Kidney capillary endothelial cell (primary cell): ENCODE measurements at regions not wholly inside any gene's neighbourhood (a gene's known extent, or its start where the extent isn't known, plus 50 kb on each side); places are given as distances from the start of the nearest gene placed in this dataset.
"Not testable (repeated sequence)": the region's sequence is repeated elsewhere in the genome, so short reads cannot be mapped to it uniquely, and the experiment has no call there.

Experiments
- DNase-seq: peaks from one replicate; pipeline ENCODE4 v3.0.0-alpha.2; 2018; ENCODE audit warnings: low spot score

DNA sequence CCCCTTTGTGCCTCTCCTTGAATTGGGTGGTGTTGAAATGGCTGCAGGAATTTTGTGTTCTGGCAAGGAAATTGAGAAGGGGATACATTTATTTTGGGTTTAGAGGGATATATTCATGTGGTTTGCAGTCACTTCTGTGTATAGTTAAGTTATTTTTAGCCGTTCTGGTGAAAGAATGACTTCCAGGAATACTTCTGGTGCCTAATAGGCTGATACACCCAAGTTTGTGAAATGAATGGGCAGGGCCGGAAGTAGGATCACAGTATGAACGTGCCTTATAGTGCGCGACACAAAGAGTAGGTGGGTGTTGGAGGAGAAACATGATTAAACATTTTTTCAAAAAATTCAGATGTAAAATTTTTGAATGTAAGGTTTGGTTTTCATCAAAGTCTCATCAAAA lies 168.6 kb upstream of the ATP5MC3 start:
- no peak for DNase-seq

DNA sequence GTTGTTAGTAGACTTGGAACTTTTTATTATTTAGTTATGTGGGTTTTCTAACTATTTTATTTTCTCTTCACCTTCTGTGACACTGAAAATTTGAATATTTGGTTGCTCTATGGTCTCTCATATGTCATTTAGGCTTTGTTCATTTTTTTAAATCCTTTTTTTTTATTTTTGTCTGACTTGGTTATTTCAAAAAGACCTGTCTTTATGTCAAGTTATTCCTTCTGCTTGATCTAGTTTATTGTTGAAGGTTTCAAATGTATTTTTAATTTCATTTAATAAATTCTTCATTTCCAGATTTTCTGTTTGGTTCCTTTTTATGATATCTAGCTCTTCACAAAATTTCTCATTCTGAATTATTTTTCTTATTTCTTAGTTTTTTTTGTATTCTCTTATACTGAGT lies 160.6 kb upstream of the ATP5MC3 start:
- no peak for DNase-seq

- no peak for DNase-seq
Observed at GRCh38 chr2:175330195-175330594, 148.7 kb upstream of the ATP5MC3 start.

DNA sequence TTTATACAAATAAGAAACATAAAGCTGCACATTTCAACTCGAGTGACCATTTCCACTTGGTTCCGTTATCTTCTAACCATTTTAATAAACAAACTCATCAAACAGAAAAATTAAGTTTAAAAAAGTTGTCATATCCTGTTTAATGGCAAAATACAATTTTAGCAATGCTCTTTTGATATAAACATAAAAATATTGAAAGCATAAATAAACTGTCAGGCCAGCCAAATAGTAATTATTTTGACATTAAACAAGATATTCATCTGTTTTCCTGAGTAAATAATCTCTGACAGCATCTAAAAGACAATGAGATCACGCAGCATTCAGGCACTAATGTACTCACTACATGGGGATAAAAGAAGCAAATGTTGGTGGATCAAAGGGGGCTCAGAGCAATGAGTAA lies 145.3 kb upstream of the ATP5MC3 start:
- DNase-seq = no peak

GRCh38 chr2:175326164-175326563 lies 144.7 kb upstream of the ATP5MC3 start:
- not testable (repeated sequence) for DNase-seq

- no peak for DNase-seq
Observed at GRCh38 chr2:175323162-175323561, 141.7 kb upstream of the ATP5MC3 start.

GRCh38 chr2:175318542-175318941 lies 137.0 kb upstream of the ATP5MC3 start:
- DNase-seq = no peak

- DNase-seq = no peak
Observed at GRCh38 chr2:175317751-175318150, 136.2 kb upstream of the ATP5MC3 start.

DNA sequence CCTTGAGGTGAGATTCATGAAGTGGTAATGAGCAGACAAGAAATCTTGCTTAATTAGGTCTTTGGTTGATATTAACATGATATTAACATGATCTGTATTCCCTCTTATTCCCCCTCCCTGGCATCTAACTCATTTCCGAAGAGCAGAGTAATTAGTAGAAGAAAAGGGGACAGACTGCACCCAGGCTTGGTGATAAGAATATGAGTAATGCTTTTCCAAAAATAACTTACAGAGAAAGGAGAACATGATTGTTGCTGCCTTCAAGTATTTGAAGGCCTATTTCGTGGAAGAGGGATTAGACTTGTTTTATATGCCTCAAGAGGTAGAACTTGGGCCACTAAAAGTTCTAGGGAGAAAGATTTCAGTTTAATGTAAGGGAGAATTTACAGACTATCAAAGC lies 130.6 kb upstream of the ATP5MC3 start:
- DNase-seq = no peak

DNA sequence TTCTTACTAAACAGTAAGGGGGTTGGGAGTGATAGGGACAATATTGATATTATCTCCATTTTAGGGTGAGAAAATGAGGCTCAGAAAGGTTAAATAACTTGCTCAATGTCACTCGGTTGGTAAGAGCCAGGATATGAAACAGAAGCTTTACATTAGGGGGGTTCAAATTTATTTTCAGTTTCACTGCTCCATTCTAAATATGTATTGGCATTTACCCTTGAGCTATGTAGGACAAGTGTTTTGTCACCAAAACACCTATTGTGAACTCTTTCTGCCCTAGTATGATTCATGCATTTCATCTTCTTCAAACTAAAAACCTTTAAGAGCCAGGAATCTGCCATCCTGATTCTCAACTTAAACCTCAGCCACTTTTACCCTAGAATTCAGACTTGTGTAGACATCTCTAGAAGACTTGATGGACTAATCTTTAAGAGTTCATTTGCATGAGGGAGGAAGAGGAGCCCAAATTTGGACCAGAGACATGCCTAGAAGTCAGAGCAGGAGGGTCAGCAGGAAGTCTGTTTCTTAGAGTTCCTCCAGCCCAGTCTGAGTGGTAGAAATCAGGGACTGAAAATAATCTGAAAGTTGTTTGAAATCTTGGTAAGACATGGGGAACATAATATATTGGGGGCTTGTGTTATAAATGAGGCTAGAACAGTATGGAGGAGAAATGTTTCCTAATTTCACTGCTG lies 129.4 kb upstream of the ATP5MC3 start:
- no peak for DNase-seq

GRCh38 chr2:175309799-175310198 lies 128.3 kb upstream of the ATP5MC3 start:
- DNase-seq = no peak

- no peak for DNase-seq
Observed at GRCh38 chr2:175308005-175308404, 126.5 kb upstream of the ATP5MC3 start.

- no peak for DNase-seq
Observed at GRCh38 chr2:175304541-175304940, 123.0 kb upstream of the ATP5MC3 start.

DNA sequence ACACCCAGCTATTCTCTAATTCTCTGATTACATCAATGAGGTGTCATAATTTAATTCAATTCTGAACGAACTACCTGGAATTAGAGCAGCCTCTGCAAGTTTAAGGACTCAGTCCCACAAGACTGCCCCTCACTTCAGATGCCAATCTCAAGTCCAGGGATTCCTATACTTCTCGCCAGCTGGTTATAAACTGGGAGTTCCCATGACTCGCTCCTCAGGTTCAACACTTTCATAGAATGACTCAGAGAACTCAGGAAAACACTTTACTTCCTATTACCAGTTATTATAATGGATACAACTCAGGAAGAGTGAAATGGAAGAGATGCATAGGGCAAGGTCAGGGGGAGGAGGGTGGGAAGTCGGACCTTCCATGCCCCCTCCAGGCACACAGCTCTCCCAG lies 112.3 kb upstream of the ATP5MC3 start:
- DNase-seq = peak; percentile 49

DNA sequence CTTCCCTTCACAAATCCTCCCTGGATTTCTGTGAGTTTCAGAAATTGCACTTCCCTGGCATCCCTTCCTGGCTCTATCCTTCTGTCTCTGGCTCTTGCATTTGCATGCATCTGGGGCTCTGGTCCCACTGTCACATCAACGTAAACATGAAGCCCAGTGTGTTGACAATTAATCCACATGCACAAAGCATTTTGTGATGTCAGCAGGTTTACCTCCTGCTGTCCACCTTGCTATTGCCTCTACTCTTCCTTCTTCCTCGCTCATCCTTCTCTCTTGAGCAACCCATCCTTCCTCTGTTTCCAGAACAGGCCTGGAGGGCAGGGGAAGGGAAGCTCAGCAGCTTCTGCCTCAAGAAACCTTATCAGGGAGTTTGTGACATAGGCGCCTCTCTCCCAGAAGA lies 111.7 kb upstream of the ATP5MC3 start:
- DNase-seq = no peak

- DNase-seq = no peak
Observed at GRCh38 chr2:175282886-175283285, 101.4 kb upstream of the ATP5MC3 start.

GRCh38 chr2:175282300-175282699 lies 100.8 kb upstream of the ATP5MC3 start:
- DNase-seq = peak; percentile 25

- DNase-seq = no peak
Observed at GRCh38 chr2:175277772-175278171, 96.3 kb upstream of the ATP5MC3 start.

- DNase-seq = no peak
Observed at GRCh38 chr2:175275539-175275938, 94.0 kb upstream of the ATP5MC3 start.

DNA sequence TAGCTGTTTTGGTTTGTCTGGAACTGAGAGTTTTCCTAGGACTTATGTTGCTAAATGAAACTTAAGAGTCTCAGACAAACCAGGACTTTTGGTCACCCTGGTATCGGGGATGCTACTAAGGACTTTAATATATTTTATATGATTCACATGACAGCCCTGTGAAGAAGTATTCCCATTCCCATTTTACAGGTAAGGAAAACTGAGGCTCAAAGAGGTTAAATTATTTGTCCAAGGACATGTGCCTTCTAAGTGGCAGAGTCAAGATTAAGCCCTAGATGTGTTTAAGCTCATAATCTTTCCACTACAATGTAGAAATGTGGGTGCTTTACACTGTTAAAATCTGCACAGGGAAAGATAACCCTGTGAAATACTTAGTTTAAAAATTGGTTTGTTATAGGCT lies 77.7 kb upstream of the ATP5MC3 start:
- no peak for DNase-seq

DNA sequence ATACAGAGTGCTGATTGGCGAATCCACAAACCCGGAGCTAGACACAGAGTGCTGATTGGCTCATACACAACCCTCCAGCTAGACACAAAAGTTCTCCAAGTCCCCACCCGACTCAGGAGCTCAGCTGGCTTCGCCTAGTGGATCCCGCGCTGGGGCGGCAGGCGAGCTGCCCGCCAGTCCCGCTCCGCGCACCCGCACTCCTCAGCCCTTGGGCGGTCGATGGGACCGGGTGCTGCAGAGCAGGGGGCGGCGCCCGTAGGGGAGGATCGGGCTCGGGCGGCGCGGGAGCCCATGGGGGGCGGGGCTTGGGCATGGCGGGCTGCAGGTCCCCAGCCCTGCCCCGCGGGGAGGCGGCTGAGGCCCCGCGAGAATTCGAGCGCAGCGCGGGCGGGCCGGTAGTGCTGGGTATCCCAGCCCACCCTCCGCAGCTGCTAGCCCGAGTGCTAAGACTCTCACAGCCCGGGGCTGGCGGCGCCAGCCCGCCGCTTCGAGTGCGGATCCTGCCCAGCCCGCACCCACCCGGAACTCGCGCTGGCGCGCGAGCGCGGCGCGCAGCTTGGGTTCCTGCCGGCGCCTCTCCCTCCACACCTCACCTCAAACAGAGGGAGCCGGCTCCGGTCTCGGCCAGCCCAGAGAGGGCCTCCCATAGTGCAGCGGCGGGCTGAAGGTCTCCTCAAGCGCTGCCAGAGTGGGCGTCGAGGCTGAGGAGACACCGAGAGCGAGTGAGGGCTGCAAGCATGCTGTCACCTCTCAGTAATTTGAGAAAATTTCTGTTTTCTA lies 75.5 kb upstream of the ATP5MC3 start:
- DNase-seq = no peak

DNA sequence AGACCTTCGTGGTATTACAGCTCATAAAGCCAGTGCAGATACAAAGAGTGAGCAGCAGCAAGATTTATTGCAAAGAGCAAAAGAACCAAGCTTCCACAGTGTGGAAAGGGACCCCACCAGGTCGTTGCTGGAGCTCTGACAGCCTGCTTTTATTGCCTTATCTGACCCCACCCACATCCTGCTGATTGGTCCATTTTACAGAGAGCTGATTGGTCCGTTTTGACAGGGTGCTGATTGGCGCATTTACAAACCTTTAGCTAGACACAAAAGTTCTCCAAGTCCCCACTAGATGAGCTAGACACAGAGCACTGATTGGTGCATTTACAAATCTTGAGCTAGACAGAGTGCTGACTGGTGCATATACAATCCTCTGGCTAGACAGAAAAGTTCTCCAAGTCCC lies 74.9 kb upstream of the ATP5MC3 start:
- DNase-seq = not testable (repeated sequence)

- DNase-seq = no peak
Observed at GRCh38 chr2:175253871-175254270, 72.4 kb upstream of the ATP5MC3 start.
